ENCODE measurements at regions not wholly inside any gene's neighbourhood (a gene's known extent, or its start where the extent isn't known, plus 50 kb on each side); places are given as distances from the start of the nearest gene placed in this dataset.
"Not testable (repeated sequence)": the region's sequence is repeated elsewhere in the genome, so short reads cannot be mapped to it uniquely, and the experiment has no call there.

GRCh38 chr10:28381466-28381865 lies 78.6 kb upstream of the MPP7 start:
- H3K4me3 Mint-ChIP-seq: no peak overlapping the region
- H3K4me1 Mint-ChIP-seq (ENCODE audit: low read depth): peaks cover 20% of the 10 kb centered on the region
- no peaks in the 10 kb centered on the region for H3K36me3 Mint-ChIP-seq (ENCODE audit: low read depth)
- peaks cover 11% of the 10 kb centered on the region for H3K27me3 Mint-ChIP-seq (ENCODE audit: low read depth)
- no peak for DNase-seq (ENCODE audit: low spot score)
- H3K27ac Mint-ChIP-seq: no peak overlapping the region
- no peaks in the 10 kb centered on the region for H3K9me3 Mint-ChIP-seq

GRCh38 chr10:28381903-28382347 lies 79.1 kb upstream of the MPP7 start:
- H3K9me3 Mint-ChIP-seq: no peaks in the 10 kb centered on the region
- peaks cover 9% of the 10 kb centered on the region for H3K27me3 Mint-ChIP-seq (ENCODE audit: low read depth)
- no peaks in the 10 kb centered on the region for H3K36me3 Mint-ChIP-seq (ENCODE audit: low read depth)
- DNase-seq (ENCODE audit: low spot score): peak; percentile 68
- no peak overlapping the region for H3K4me3 Mint-ChIP-seq
- H3K27ac Mint-ChIP-seq: no peak overlapping the region
- peaks cover 21% of the 10 kb centered on the region for H3K4me1 Mint-ChIP-seq (ENCODE audit: low read depth)

DNA sequence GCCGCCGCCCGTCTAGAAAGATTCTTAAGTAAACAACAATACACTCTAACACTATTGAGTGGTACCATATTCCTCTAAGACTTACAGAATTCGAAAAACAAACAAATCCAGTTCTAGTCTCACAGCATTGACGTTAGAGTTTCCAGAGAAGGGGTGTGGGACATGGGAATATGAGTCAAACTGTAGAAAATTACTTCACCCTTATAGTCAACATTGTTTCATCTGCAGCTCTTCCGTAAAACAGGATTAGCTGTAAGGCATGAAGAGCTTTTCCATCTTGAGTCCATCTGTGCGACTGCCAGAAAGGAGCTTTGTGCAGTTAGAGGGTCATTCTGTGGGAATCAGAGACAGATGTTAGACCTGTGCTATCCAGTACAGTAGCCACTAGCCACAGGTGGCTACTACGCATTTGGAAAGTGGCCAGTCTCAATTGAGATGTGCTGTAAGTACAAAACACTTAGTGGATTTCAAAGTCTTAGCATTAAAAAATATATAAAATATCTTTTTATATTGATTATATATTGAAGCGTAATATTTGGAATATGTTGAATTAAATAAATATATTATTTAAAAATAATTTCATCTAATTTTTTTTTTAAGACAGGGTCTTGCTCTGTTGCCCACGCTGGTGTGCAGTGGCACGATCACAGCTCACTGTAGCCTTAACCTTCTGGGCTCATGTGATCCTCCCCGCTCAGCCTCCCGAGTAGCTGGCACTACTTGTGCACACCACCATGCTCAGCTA lies 79.8 kb upstream of the MPP7 start:
- Mint-ChIP-seq H3K4me1 (ENCODE audit: low read depth) (peaks cover 20% of the 10 kb centered on the region), H3K27ac (no peak overlapping the region), H3K9me3 (no peaks in the 10 kb centered on the region), H3K36me3 (ENCODE audit: low read depth) (no peaks in the 10 kb centered on the region), H3K27me3 (ENCODE audit: low read depth) (peaks cover 7% of the 10 kb centered on the region), H3K4me3 (no peak overlapping the region)
- DNase-seq (ENCODE audit: low spot score): no peak

GRCh38 chr10:28384557-28384956 lies 81.7 kb upstream of the MPP7 start:
- H3K27me3 Mint-ChIP-seq (ENCODE audit: low read depth): peaks cover 11% of the 10 kb centered on the region
- H3K4me3 Mint-ChIP-seq: no peak overlapping the region
- DNase-seq (ENCODE audit: low spot score): no peak
- peaks cover 20% of the 10 kb centered on the region for H3K4me1 Mint-ChIP-seq (ENCODE audit: low read depth)
- no peaks in the 10 kb centered on the region for H3K36me3 Mint-ChIP-seq (ENCODE audit: low read depth)
- H3K27ac Mint-ChIP-seq: no peak overlapping the region
- no peaks in the 10 kb centered on the region for H3K9me3 Mint-ChIP-seq

GRCh38 chr10:28385748-28386502 lies 83.1 kb upstream of the MPP7 start:
- Mint-ChIP-seq H3K4me1 (ENCODE audit: low read depth) (peaks cover 10% of the 10 kb centered on the region), H3K27me3 (ENCODE audit: low read depth) (peaks cover 11% of the 10 kb centered on the region), H3K9me3 (no peaks in the 10 kb centered on the region), H3K4me3 (no peak overlapping the region), H3K27ac (no peak overlapping the region), H3K36me3 (ENCODE audit: low read depth) (no peaks in the 10 kb centered on the region)
- DNase-seq (ENCODE audit: low spot score): no peak

DNA sequence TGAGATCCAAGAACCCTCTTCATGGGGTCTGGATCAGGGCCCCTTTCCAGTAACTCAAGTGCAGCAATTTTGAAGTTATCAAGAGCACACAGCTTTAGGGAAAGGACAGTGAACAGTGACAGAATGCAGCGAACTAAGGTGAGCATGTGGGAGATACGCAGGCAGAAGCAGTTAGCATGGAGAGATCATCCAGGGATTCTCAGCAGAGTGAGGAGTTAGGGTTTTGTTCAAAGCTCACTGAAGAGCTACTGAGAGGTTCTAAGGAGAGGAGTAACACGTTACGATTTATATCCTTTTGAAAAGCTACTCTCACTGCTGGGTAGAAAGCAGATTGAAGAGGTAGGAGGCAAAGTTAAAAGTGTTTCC lies 83.6 kb upstream of the MPP7 start:
- Mint-ChIP-seq H3K4me1 (ENCODE audit: low read depth) (peaks cover 9% of the 10 kb centered on the region), H3K4me3 (no peak overlapping the region), H3K9me3 (no peaks in the 10 kb centered on the region), H3K36me3 (ENCODE audit: low read depth) (no peaks in the 10 kb centered on the region), H3K27ac (peak overlapping the region; percentile 28), H3K27me3 (ENCODE audit: low read depth) (peaks cover 11% of the 10 kb centered on the region)
- no peak for DNase-seq (ENCODE audit: low spot score)

GRCh38 chr10:28387140-28387539 lies 84.3 kb upstream of the MPP7 start:
- Mint-ChIP-seq H3K9me3 (no peaks in the 10 kb centered on the region), H3K4me1 (ENCODE audit: low read depth) (peaks cover 7% of the 10 kb centered on the region), H3K4me3 (no peak overlapping the region), H3K27me3 (ENCODE audit: low read depth) (peaks cover 11% of the 10 kb centered on the region), H3K27ac (no peak overlapping the region), H3K36me3 (ENCODE audit: low read depth) (no peaks in the 10 kb centered on the region)
- no peak for DNase-seq (ENCODE audit: low spot score)

GRCh38 chr10:28391283-28391682 lies 88.4 kb upstream of the MPP7 start:
- no peaks in the 10 kb centered on the region for H3K9me3 Mint-ChIP-seq
- H3K27ac Mint-ChIP-seq: no peak overlapping the region
- no peaks in the 10 kb centered on the region for H3K36me3 Mint-ChIP-seq (ENCODE audit: low read depth)
- peaks cover 4% of the 10 kb centered on the region for H3K27me3 Mint-ChIP-seq (ENCODE audit: low read depth)
- no peak overlapping the region for H3K4me3 Mint-ChIP-seq
- H3K4me1 Mint-ChIP-seq (ENCODE audit: low read depth): peaks cover 8% of the 10 kb centered on the region
- no peak for DNase-seq (ENCODE audit: low spot score)

DNA sequence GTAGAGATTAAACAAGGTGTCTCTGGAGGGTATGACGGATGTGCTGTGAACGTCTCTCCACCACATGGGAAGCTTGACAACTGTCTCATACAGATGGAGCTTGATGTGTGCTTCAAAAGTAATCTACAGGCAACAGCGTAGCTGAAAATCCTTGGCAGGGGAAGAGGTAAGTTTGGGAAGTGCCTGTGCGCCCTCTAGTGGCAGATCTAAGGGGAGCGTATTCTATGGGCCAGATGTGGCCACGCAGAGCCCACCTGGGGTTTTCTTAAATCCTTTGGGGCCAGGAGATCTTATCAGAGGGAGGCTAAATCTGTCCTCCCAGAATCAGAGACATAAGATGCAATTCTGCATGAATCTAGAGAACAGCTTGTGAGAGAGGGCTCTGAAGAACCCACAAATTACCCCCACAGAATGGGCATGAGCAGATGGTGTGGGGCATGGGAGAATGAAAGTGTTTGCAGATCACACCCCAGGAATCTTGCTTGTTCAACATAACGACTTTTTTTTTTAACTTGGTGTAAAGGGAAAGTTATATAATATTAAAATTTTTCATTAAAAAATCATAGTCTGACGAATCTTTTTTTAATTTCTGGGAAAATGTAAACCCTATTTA lies 91.2 kb upstream of the MPP7 start:
- no peak overlapping the region for H3K27ac Mint-ChIP-seq
- H3K4me3 Mint-ChIP-seq: no peak overlapping the region
- peaks cover 3% of the 10 kb centered on the region for H3K4me1 Mint-ChIP-seq (ENCODE audit: low read depth)

DNA sequence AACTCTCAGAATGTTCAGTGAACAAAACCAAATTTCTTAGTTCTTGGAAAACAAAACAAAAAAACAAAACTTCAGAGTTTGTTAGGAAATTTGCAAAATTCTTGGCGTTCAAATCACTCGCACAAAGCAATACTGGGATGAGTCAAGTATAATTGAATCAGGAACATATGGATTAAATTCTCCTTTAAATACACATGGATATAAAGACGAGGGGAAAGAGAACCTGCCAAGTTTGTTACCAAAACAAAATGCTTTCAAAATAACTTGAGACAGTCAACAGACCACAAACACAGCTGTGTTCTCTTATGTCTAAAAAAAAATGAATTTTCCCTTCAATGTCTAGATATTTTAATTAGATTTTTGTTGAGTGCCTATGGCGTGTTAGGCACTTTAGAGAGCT lies 93.5 kb upstream of the MPP7 start:
- Mint-ChIP-seq H3K27me3 (ENCODE audit: low read depth) (peaks cover 3% of the 10 kb centered on the region), H3K4me1 (ENCODE audit: low read depth) (peaks cover 3% of the 10 kb centered on the region), H3K4me3 (no peak overlapping the region), H3K27ac (no peak overlapping the region), H3K36me3 (ENCODE audit: low read depth) (no peaks in the 10 kb centered on the region), H3K9me3 (no peaks in the 10 kb centered on the region)
- DNase-seq (ENCODE audit: low spot score): no peak

More for the DNA sequence above, 91.2 kb upstream of the MPP7 start:
- Mint-ChIP-seq H3K27me3 (ENCODE audit: low read depth) (peaks cover 3% of the 10 kb centered on the region), H3K9me3 (no peaks in the 10 kb centered on the region), H3K36me3 (ENCODE audit: low read depth) (no peaks in the 10 kb centered on the region)
- peak; percentile 31 for DNase-seq (ENCODE audit: low spot score)

DNA sequence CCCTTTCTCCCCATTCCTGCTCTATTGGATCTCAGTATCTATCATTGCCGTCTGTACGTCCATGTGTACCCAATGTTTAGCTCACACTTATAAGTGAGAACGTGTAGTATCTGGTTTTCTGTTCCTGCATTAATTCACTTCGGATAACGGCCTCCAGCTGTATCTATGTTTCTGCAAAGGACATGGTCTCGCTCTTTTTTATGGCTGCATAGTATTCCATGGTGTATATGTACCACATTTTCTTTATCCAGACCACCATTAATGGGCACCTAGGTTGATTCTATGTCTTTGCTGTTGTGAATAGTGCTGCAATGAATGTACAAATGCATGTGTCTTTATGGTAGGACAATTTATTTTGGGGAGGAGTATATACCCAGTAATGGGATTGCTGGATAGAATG lies 94.4 kb upstream of the MPP7 start:
- Mint-ChIP-seq H3K4me1 (ENCODE audit: low read depth) (peaks cover 1% of the 10 kb centered on the region), H3K9me3 (no peaks in the 10 kb centered on the region), H3K4me3 (no peak overlapping the region), H3K27me3 (ENCODE audit: low read depth) (peaks cover 3% of the 10 kb centered on the region), H3K27ac (no peak overlapping the region), H3K36me3 (ENCODE audit: low read depth) (no peaks in the 10 kb centered on the region)
- DNase-seq (ENCODE audit: low spot score): no peak

DNA sequence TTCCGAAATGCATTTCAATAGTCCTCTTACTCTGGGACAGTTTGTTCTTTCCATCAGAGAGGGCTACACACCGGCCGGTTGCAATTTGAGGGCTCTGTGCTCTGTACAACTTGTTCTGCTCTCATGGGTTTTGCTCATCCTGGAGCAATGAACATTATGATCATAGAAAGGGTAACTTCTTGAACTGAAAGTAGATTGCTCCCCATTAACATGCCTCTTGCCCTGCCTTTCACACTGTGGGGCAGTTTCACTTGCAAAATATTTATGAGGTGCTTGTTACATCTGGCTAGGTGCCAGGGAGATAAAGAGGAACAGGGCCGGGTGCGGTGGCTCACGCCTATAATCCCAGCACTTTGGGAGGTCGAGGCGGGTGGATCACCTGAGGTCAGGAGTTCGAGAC lies 97.3 kb upstream of the MPP7 start:
- Mint-ChIP-seq H3K4me3 (no peak overlapping the region), H3K27me3 (ENCODE audit: low read depth) (peaks cover 7% of the 10 kb centered on the region), H3K36me3 (ENCODE audit: low read depth) (no peaks in the 10 kb centered on the region), H3K27ac (no peak overlapping the region), H3K9me3 (no peaks in the 10 kb centered on the region), H3K4me1 (ENCODE audit: low read depth) (no peaks in the 10 kb centered on the region)
- no peak for DNase-seq (ENCODE audit: low spot score)

- no peak overlapping the region for H3K27ac Mint-ChIP-seq
- no peaks in the 10 kb centered on the region for H3K9me3 Mint-ChIP-seq
- no peaks in the 10 kb centered on the region for H3K36me3 Mint-ChIP-seq (ENCODE audit: low read depth)
- no peak overlapping the region for H3K4me3 Mint-ChIP-seq
- no peak for DNase-seq (ENCODE audit: low spot score)
- H3K27me3 Mint-ChIP-seq (ENCODE audit: low read depth): peaks cover 7% of the 10 kb centered on the region
- no peaks in the 10 kb centered on the region for H3K4me1 Mint-ChIP-seq (ENCODE audit: low read depth)
These were observed 97.8 kb upstream of the MPP7 start for GRCh38 chr10:28400681-28401080.

GRCh38 chr10:28402611-28403073 lies 99.8 kb upstream of the MPP7 start:
- not testable (repeated sequence) for DNase-seq (ENCODE audit: low spot score); H3K9me3 Mint-ChIP-seq; H3K4me3 Mint-ChIP-seq; H3K27me3 Mint-ChIP-seq (ENCODE audit: low read depth); H3K36me3 Mint-ChIP-seq (ENCODE audit: low read depth); H3K27ac Mint-ChIP-seq; H3K4me1 Mint-ChIP-seq (ENCODE audit: low read depth)
